ENCODE measurements at regions not wholly inside any gene's neighbourhood (a gene's known extent, or its start where the extent isn't known, plus 50 kb on each side); places are given as distances from the start of the nearest gene placed in this dataset.

- TF ChIP-seq CTCF (IDR thresholded peaks at IDR 0.05) (no peak), ZFX (IDR thresholded peaks at IDR 0.05; ENCODE audit: borderline replicate concordance) (no peak)
Observed at GRCh38 chr15:95085056-95085455, 853.7 kb downstream of the MCTP2 start.

All from 22Rv1 (cell line).